PC-9 (cell line): ENCODE measurements at regions not wholly inside any gene's neighbourhood (a gene's known extent, or its start where the extent isn't known, plus 50 kb on each side); places are given as distances from the start of the nearest gene placed in this dataset.
"Not testable (repeated sequence)": the region's sequence is repeated elsewhere in the genome, so short reads cannot be mapped to it uniquely, and the experiment has no call there.

Source experiments
- BruUV-seq: library from RNA; stranded (reverse); fragments of 400-500 nt; replicated peaks from 2 replicates; lab custom pipeline; 2021; lab: Mats Ljungman, UMichigan
- CTCF ChIA-PET: fragments of 300-600 bp; sonication (Branson Sonifier 250); formaldehyde crosslinking; loops from one replicate; lab custom pipeline; 2022; ENCODE audit warnings: antibody characterized with exemption; lab: Charles Lee
- POLR2A ChIA-PET: fragments of 300-600 bp; sonication (Branson Sonifier 250); formaldehyde crosslinking; loops from one replicate; lab custom pipeline; 2022; ENCODE audit warnings: antibody characterized with exemption; ENCODE audit not compliant: unreplicated experiment; lab: Charles Lee
- DNase-seq, 2 experiments: peaks; one replicate each; pipeline versions ENCODE4 v3.0.0 to v3.0.0-alpha.2; 2015 to 2022; ENCODE audit warnings: mixed read lengths in 1 of 2
- H2AFZ ChIP-seq: fragments of 200-600 bp; sonication (generic); 2 replicates; pipeline ENCODE4 v1.8.1; 2017; ENCODE audit warnings: antibody characterized with exemption
- H3F3A ChIP-seq: fragments of 200-600 bp; sonication (generic); 2 replicates; pipeline ENCODE4 v1.8.1; 2017; ENCODE audit warnings: antibody characterized with exemption, mild to moderate bottlenecking, low read depth; ENCODE audit not compliant: insufficient read depth
- H3K27ac ChIP-seq: fragments of 200-600 bp; sonication (generic); 2 replicates; pipeline ENCODE4 v1.6.1; 2016; ENCODE audit warnings: mixed run types
- H3K27me3 ChIP-seq: fragments of 200-600 bp; sonication (generic); 2 replicates; pipeline ENCODE4 v1.6.1; 2016; ENCODE audit warnings: low read depth, mixed run types; ENCODE audit not compliant: insufficient read depth
- H3K36me3 ChIP-seq: fragments of 200-600 bp; sonication (generic); 2 replicates; pipeline ENCODE4 v1.6.1; 2016; ENCODE audit warnings: low read depth, mixed run types
- H3K4me1 ChIP-seq: fragments of 200-600 bp; sonication (generic); replicated peaks from 2 replicates; pipeline ENCODE4 v1.6.1; 2016; ENCODE audit warnings: mixed run types; ENCODE audit not compliant: insufficient read depth
- H3K4me2 ChIP-seq: fragments of 200-600 bp; sonication (generic); 2 replicates; pipeline ENCODE4 v1.6.1; 2017; ENCODE audit warnings: mixed run types
- H3K4me3 ChIP-seq: fragments of 200-600 bp; sonication (generic); 2 replicates; pipeline ENCODE4 v1.6.1; 2016; ENCODE audit warnings: mixed run types
- H3K79me2 ChIP-seq: fragments of 200-600 bp; sonication (generic); 2 replicates; pipeline ENCODE4 v1.6.1; 2017; ENCODE audit warnings: low read depth, mixed run types
- H3K9me2 ChIP-seq: fragments of 200-600 bp; sonication (generic); 2 replicates; pipeline ENCODE4 v1.8.1; 2017; ENCODE audit warnings: mild to moderate bottlenecking; ENCODE audit not compliant: insufficient read depth
- H3K9me3 ChIP-seq: fragments of 200-600 bp; sonication (generic); 2 replicates; pipeline ENCODE4 v1.8.1; 2016; ENCODE audit warnings: low read depth; ENCODE audit not compliant: insufficient read depth
- H4K20me1 ChIP-seq: fragments of 200-600 bp; sonication (generic); 2 replicates; pipeline ENCODE4 v1.8.1; 2017; ENCODE audit not compliant: insufficient read depth
- CTCF ChIP-seq: fragments of 200-600 bp; sonication (generic); conservative IDR thresholded peaks from 2 replicates; pipeline ENCODE4 v1.6.1; 2017; ENCODE audit warnings: mixed run types, antibody characterized with exemption, mild to moderate bottlenecking, moderate library complexity
- intact Hi-C: fragments of 100-400 bp; cut with micrococcal nuclease; formaldehyde crosslinking; loops from one replicate; pipeline ENCODE4 v1.10.0; 2022; ENCODE audit not compliant: unreplicated experiment

- BruUV-seq, CTCF ChIA-PET, H3K9me2 ChIP-seq, H3K36me3 ChIP-seq, H2AFZ ChIP-seq, H3K79me2 ChIP-seq, H3K27me3 ChIP-seq, H4K20me1 ChIP-seq, H3K4me3 ChIP-seq, H3K9me3 ChIP-seq: not testable (repeated sequence)
- H3F3A ChIP-seq: peaks cover 27% of the 10 kb centered on the region
- TF ChIP-seq CTCF: peak; percentile 66
- peak overlapping the region; percentile 77 for H3K4me2 ChIP-seq
- POLR2A ChIA-PET: interaction anchor here (0.7 kb wide), 1 partner anchor 155 kb away, joined by 4 read pairs; no protein-coding TSS in a partner anchor
- intact Hi-C loops: loop anchor here (2.0 kb wide), 1 partner anchor 46 kb away; no protein-coding TSS in a partner anchor
- H3K4me1 ChIP-seq: peaks cover 45% of the 10 kb centered on the region
- DNase-seq: peak; percentile 90 to 95
- peak overlapping the region; percentile 97 for H3K27ac ChIP-seq
Measured at GRCh38 chr17:16861152-16861551, 110.8 kb downstream of the TNFRSF13B start.

GRCh38 chr17:16860467-16860866 is 111.5 kb downstream of the TNFRSF13B start:
- H3K9me3 ChIP-seq: not testable (repeated sequence)
- peak overlapping the region; percentile 97 for H3K27ac ChIP-seq
- POLR2A ChIA-PET: interaction anchor here (0.6 to 0.7 kb wide), 3 partner anchors 156 to 325 kb away, joined by 3 to 5 read pairs (median 4); no protein-coding TSS in a partner anchor

GRCh38 chr17:16859515-16859914 is 112.4 kb downstream of the TNFRSF13B start:
- H4K20me1 ChIP-seq, H3K79me2 ChIP-seq, H3K9me2 ChIP-seq, BruUV-seq, H3K9me3 ChIP-seq, POLR2A ChIA-PET, intact Hi-C loops, CTCF ChIA-PET, H3K36me3 ChIP-seq, H3K27me3 ChIP-seq, DNase-seq, H3K4me3 ChIP-seq, H2AFZ ChIP-seq: not testable (repeated sequence)
- peak overlapping the region; percentile 77 for H3K4me2 ChIP-seq
- peak overlapping the region; percentile 97 for H3K27ac ChIP-seq
- H3K4me1 ChIP-seq: peaks cover 40% of the 10 kb centered on the region
- peaks cover 22% of the 10 kb centered on the region for H3F3A ChIP-seq

More at GRCh38 chr17:16860467-16860866, 111.5 kb downstream of the TNFRSF13B start:
- H2AFZ ChIP-seq, H3K27me3 ChIP-seq, BruUV-seq, H3K9me2 ChIP-seq, H3K36me3 ChIP-seq, H4K20me1 ChIP-seq, CTCF ChIA-PET, H3K79me2 ChIP-seq: not testable (repeated sequence)
- Histone ChIP-seq H3K4me2 (peak overlapping the region; percentile 77), H3F3A (peaks cover 22% of the 10 kb centered on the region), H3K4me1 (peaks cover 40% of the 10 kb centered on the region), H3K4me3 (peak overlapping the region; percentile 34; the same call in 1 of the 2 replicates)
- intact Hi-C loops: loop anchor here (2.0 kb wide), 1 partner anchor 46 kb away; no protein-coding TSS in a partner anchor
- DNase-seq: peak; percentile 25 to 58

GRCh38 chr17:16857746-16858145 is 114.2 kb downstream of the TNFRSF13B start:
- H3K4me2 ChIP-seq, H3K27me3 ChIP-seq, intact Hi-C loops, H2AFZ ChIP-seq, H3K27ac ChIP-seq, DNase-seq, H3K9me2 ChIP-seq, H3K4me3 ChIP-seq, H3K9me3 ChIP-seq, H3K79me2 ChIP-seq, CTCF ChIA-PET, H3K36me3 ChIP-seq, POLR2A ChIA-PET, BruUV-seq, H4K20me1 ChIP-seq: not testable (repeated sequence)
- peaks cover 30% of the 10 kb centered on the region for H3K4me1 ChIP-seq
- peaks cover 18% of the 10 kb centered on the region for H3F3A ChIP-seq

GRCh38 chr17:16856846-16857245 is 115.1 kb downstream of the TNFRSF13B start:
- H2AFZ ChIP-seq, BruUV-seq, H3K4me2 ChIP-seq, H3K27ac ChIP-seq, H4K20me1 ChIP-seq, H3K9me3 ChIP-seq, H3K27me3 ChIP-seq, H3K36me3 ChIP-seq, intact Hi-C loops, H3K79me2 ChIP-seq, H3K9me2 ChIP-seq, H3K4me3 ChIP-seq, CTCF ChIA-PET, DNase-seq, POLR2A ChIA-PET: not testable (repeated sequence)
- Histone ChIP-seq H3F3A (peaks cover 18% of the 10 kb centered on the region), H3K4me1 (peaks cover 26% of the 10 kb centered on the region)

GRCh38 chr17:16856171-16856570 is 115.7 kb downstream of the TNFRSF13B start:
- H3K79me2 ChIP-seq, POLR2A ChIA-PET, H3K9me2 ChIP-seq, H2AFZ ChIP-seq, H3K27me3 ChIP-seq, CTCF ChIA-PET, H3K9me3 ChIP-seq, H3K27ac ChIP-seq, H4K20me1 ChIP-seq, BruUV-seq, H3K4me3 ChIP-seq, intact Hi-C loops, H3K36me3 ChIP-seq, DNase-seq, H3K4me2 ChIP-seq: not testable (repeated sequence)
- Histone ChIP-seq H3K4me1 (peaks cover 20% of the 10 kb centered on the region), H3F3A (peaks cover 18% of the 10 kb centered on the region)

- H2AFZ ChIP-seq, H3K9me2 ChIP-seq, H3K36me3 ChIP-seq, H3K4me3 ChIP-seq, H3F3A ChIP-seq, H3K27ac ChIP-seq, intact Hi-C loops, DNase-seq, BruUV-seq, H4K20me1 ChIP-seq, H3K4me1 ChIP-seq, H3K79me2 ChIP-seq, H3K27me3 ChIP-seq, H3K9me3 ChIP-seq, POLR2A ChIA-PET, H3K4me2 ChIP-seq: not testable (repeated sequence)
- CTCF ChIA-PET: interaction anchor here (0.6 kb wide), 1 partner anchor 772 kb away, joined by 7 read pairs; no protein-coding TSS in a partner anchor
Measured at GRCh38 chr17:16854636-16855035, 117.3 kb downstream of the TNFRSF13B start.
